SK-N-SH treated with all-trans-retinoic acid at 6 μM for 48 hours (cell line): ENCODE measurements at regions not wholly inside any gene's neighbourhood (a gene's known extent, or its start where the extent isn't known, plus 50 kb on each side); places are given as distances from the start of the nearest gene placed in this dataset.

Experiments used
- BACH2 ChIP-seq: fragments of 250-450 bp; sonication (Bioruptor Pico); IDR thresholded peaks from 2 replicates; pipeline ENCODE4 v1.9.0; 2021; ENCODE audit warnings: mild to moderate bottlenecking, borderline replicate concordance
- CSRNP3 ChIP-seq: fragments of 250-450 bp; sonication (Bioruptor Pico); IDR thresholded peaks from 2 replicates; pipeline ENCODE4 v1.5.1; 2021; ENCODE audit warnings: mild to moderate bottlenecking, moderate library complexity
- ISL1 ChIP-seq: fragments of 250-450 bp; sonication (Bioruptor Pico); IDR thresholded peaks from 2 replicates; pipeline ENCODE4 v2.1.2; 2022; ENCODE audit warnings: mild to moderate bottlenecking, moderate library complexity
- OSR1 ChIP-seq: fragments of 250-450 bp; sonication (Bioruptor Pico); IDR thresholded peaks from 2 replicates; pipeline ENCODE4 v1.8.0; 2022; ENCODE audit warnings: moderate library complexity, mild to moderate bottlenecking, inconsistent platforms
- RARB ChIP-seq: fragments of 250-450 bp; sonication (Bioruptor Pico); IDR thresholded peaks from 2 replicates; pipeline ENCODE4 v1.8.0; 2021; ENCODE audit warnings: mild to moderate bottlenecking, moderate library complexity
- TOX ChIP-seq: fragments of 250-450 bp; sonication (Bioruptor Pico); IDR thresholded peaks from 2 replicates; pipeline ENCODE4 v1.8.0; 2021; ENCODE audit warnings: mild to moderate bottlenecking, moderate library complexity, borderline replicate concordance
- ZC3H10 ChIP-seq: fragments of 250-450 bp; sonication (Bioruptor Pico); IDR thresholded peaks from 2 replicates; pipeline ENCODE4 v1.5.1; 2021; ENCODE audit warnings: mild to moderate bottlenecking, moderate library complexity
- ZFP3 ChIP-seq: fragments of 250-450 bp; sonication (Bioruptor Pico); IDR thresholded peaks from 2 replicates; pipeline ENCODE4 v1.5.0; 2020; ENCODE audit warnings: mild to moderate bottlenecking, moderate library complexity
- ZFP30 ChIP-seq: fragments of 450-650 bp; formaldehyde crosslinking; IDR thresholded peaks from 2 replicates; pipeline ENCODE4 v1.5.0; 2022; ENCODE audit warnings: mild to moderate bottlenecking, moderate library complexity
- ZNF8 ChIP-seq: fragments of 450-650 bp; formaldehyde crosslinking; IDR thresholded peaks from 2 replicates; pipeline ENCODE4 v1.5.0; 2020; ENCODE audit warnings: mild to moderate bottlenecking, moderate library complexity
- TF ChIP-seq, protein P1 (sequence below): fragments of 250-450 bp; sonication (Bioruptor Pico); IDR thresholded peaks from 2 replicates; pipeline ENCODE4 v1.5.0; 2020; ENCODE audit warnings: mild to moderate bottlenecking, moderate library complexity
- TF ChIP-seq, protein P2 (sequence below): fragments of 250-450 bp; sonication (Bioruptor Pico); IDR thresholded peaks from 2 replicates; pipeline ENCODE4 v1.8.0; 2020; ENCODE audit warnings: mild to moderate bottlenecking, moderate library complexity, borderline replicate concordance
- TF ChIP-seq, protein P3 (sequence below): fragments of 250-450 bp; sonication (Bioruptor Pico); IDR thresholded peaks from 2 replicates; pipeline ENCODE4 v1.5.1; 2020; ENCODE audit warnings: low read depth, mild to moderate bottlenecking, moderate library complexity

DNA sequence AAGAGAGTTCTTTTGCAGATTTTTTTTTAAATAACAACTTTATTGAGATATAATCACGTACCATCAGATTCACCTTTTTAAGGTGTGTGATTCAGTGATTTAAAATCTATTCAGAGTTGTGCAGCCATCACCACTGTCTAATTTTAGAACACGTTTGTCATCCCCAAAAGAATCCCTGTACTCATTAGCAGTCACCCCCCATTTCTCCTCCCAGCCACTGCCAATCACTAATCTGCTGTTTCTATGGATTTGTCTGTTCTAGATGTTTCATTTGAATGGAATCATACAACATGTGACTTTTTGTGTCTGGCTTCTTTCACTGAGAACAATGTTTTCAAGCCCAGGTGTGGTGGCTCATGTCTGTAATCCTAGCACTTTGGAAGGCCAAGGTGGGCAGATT lies 55.4 kb upstream of the RAPH1 start:
- TF ChIP-seq CSRNP3 (CRISPR knock-in tag) (no peak), ZNF8 (CRISPR knock-in tag) (no peak), ZFP30 (no peak), OSR1 (no peak), ZFP3 (no peak), RARB (CRISPR knock-in tag) (no peak), TOX (CRISPR knock-in tag) (no peak), BACH2 (CRISPR knock-in tag) (no peak), ZC3H10 (CRISPR knock-in tag) (no peak), ISL1 (no peak)
- TF ChIP-seq, protein P1, sequence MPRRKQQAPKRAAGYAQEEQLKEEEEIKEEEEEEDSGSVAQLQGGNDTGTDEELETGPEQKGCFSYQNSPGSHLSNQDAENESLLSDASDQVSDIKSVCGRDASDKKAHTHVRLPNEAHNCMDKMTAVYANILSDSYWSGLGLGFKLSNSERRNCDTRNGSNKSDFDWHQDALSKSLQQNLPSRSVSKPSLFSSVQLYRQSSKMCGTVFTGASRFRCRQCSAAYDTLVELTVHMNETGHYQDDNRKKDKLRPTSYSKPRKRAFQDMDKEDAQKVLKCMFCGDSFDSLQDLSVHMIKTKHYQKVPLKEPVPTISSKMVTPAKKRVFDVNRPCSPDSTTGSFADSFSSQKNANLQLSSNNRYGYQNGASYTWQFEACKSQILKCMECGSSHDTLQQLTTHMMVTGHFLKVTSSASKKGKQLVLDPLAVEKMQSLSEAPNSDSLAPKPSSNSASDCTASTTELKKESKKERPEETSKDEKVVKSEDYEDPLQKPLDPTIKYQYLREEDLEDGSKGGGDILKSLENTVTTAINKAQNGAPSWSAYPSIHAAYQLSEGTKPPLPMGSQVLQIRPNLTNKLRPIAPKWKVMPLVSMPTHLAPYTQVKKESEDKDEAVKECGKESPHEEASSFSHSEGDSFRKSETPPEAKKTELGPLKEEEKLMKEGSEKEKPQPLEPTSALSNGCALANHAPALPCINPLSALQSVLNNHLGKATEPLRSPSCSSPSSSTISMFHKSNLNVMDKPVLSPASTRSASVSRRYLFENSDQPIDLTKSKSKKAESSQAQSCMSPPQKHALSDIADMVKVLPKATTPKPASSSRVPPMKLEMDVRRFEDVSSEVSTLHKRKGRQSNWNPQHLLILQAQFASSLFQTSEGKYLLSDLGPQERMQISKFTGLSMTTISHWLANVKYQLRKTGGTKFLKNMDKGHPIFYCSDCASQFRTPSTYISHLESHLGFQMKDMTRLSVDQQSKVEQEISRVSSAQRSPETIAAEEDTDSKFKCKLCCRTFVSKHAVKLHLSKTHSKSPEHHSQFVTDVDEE (CRISPR knock-in tag) = no peak
- TF ChIP-seq, protein P2, sequence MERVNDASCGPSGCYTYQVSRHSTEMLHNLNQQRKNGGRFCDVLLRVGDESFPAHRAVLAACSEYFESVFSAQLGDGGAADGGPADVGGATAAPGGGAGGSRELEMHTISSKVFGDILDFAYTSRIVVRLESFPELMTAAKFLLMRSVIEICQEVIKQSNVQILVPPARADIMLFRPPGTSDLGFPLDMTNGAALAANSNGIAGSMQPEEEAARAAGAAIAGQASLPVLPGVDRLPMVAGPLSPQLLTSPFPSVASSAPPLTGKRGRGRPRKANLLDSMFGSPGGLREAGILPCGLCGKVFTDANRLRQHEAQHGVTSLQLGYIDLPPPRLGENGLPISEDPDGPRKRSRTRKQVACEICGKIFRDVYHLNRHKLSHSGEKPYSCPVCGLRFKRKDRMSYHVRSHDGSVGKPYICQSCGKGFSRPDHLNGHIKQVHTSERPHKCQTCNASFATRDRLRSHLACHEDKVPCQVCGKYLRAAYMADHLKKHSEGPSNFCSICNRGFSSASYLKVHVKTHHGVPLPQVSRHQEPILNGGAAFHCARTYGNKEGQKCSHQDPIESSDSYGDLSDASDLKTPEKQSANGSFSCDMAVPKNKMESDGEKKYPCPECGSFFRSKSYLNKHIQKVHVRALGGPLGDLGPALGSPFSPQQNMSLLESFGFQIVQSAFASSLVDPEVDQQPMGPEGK (CRISPR knock-in tag) = no peak
- TF ChIP-seq, protein P3, sequence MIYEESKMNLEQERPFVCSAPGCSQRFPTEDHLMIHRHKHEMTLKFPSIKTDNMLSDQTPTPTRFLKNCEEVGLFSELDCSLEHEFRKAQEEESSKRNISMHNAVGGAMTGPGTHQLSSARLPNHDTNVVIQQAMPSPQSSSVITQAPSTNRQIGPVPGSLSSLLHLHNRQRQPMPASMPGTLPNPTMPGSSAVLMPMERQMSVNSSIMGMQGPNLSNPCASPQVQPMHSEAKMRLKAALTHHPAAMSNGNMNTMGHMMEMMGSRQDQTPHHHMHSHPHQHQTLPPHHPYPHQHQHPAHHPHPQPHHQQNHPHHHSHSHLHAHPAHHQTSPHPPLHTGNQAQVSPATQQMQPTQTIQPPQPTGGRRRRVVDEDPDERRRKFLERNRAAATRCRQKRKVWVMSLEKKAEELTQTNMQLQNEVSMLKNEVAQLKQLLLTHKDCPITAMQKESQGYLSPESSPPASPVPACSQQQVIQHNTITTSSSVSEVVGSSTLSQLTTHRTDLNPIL (CRISPR knock-in tag) = no peak
